ENCODE measurements at regions not wholly inside any gene's neighbourhood (a gene's known extent, or its start where the extent isn't known, plus 50 kb on each side); places are given as distances from the start of the nearest gene placed in this dataset.
"Not testable (repeated sequence)": the region's sequence is repeated elsewhere in the genome, so short reads cannot be mapped to it uniquely, and the experiment has no call there.

- no peak for DNase-seq
- TF ChIP-seq GATA1 (IDR thresholded peaks at IDR 0.05; ENCODE audit: low read depth, low read length) (no peak), POLR2A (IDR thresholded peaks at IDR 0.05; ENCODE audit: low read length) (no peak)
Observed at GRCh38 chr2:56537756-56538155, 354.0 kb downstream of the CCDC85A start.

DNA sequence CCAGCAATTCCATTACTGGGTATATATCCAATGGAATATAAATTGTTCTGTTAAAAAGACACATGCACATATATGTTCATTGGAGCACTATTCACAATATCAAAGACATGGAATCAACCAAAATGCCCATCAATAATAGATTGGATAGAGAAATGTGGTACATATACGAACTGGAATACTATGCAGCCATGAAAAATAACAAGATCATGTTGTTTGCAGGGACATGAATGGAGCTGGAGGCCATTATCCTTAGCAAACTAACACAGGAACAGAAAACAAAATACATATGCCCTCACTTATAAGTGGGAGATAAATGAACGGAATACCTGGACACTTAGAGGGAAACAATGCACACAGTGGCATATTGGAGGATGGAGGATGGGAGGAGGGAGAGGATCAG, 355.8 kb downstream of the CCDC85A start:
- TF ChIP-seq POLR2A (IDR thresholded peaks at IDR 0.05; ENCODE audit: low read length), result no peak
- no peak for TF ChIP-seq GATA1 (IDR thresholded peaks at IDR 0.05; ENCODE audit: low read depth, low read length)

DNA sequence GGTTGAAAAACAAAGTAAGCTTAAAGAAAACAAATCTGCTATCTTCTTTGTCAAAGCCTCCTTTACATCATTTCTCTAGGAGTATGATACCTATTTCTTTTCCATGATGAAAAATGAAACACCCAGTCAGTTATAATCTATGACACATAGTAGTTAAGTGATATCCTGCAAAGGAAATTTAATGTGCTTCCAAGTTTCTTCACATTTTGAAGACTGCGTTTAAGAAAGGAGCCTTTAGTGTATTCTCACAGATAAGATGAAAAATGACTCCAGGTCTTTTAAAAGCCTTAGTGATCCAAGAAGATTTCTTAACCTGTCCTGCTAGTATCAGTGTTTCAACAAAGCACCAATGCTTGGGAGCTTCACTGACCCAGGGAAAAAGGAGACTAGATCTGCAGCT, 356.7 kb downstream of the CCDC85A start:
- DNase-seq, result no peak
- TF ChIP-seq GATA1 (IDR thresholded peaks at IDR 0.05; ENCODE audit: low read depth, low read length) (no peak), POLR2A (IDR thresholded peaks at IDR 0.05; ENCODE audit: low read length) (no peak)

More for the DNA sequence above, 355.8 kb downstream of the CCDC85A start:
- no peak for DNase-seq

DNA sequence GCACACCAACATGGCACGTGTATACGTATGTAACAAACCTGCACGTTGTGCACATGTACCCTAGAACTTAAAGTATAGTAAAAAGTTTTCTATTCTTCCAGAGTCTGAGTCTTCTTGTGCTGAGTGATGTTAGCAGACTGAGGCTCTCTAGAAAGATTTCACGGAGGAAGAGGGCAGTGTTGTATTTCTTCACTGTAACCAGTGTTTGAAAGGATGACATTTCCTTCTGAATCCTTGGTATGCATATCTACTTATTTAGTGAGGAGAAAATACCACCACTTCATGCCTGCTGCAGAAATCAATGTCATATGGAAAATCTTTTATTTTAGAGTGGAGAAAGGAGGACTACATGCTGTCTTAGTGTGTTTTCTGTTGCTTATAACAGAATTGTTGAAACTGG, 357.1 kb downstream of the CCDC85A start:
- TF ChIP-seq GATA1 (IDR thresholded peaks at IDR 0.05; ENCODE audit: low read depth, low read length), result no peak
- no peak for TF ChIP-seq POLR2A (IDR thresholded peaks at IDR 0.05; ENCODE audit: low read length)
- no peak for DNase-seq

GRCh38 chr2:56542213-56542612, 358.4 kb downstream of the CCDC85A start:
- TF ChIP-seq GATA1 (IDR thresholded peaks at IDR 0.05; ENCODE audit: low read depth, low read length) (no peak), POLR2A (IDR thresholded peaks at IDR 0.05; ENCODE audit: low read length) (no peak)
- no peak for DNase-seq

DNA sequence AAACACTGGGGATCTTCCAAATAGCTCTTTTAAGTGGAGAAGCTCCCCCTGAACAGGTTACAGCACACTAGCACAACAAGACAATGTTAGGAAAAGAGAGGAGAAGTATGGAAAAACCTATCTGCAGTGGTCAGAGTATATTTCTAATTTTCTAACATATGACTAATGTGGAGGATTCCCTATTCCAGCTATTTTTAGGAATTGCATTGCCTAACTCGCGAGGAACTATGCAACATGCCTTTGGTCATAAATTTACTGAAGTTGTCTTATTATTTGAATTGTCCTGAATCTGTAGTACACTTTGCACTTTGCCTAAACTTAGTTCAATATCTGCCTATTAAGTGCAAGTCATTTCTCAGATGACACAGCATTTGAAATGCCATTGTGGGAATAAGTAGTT, 381.4 kb downstream of the CCDC85A start:
- TF ChIP-seq POLR2A (IDR thresholded peaks at IDR 0.05; ENCODE audit: low read length), result no peak
- no peak for TF ChIP-seq GATA1 (IDR thresholded peaks at IDR 0.05; ENCODE audit: low read depth, low read length)
- DNase-seq, result no peak

DNA sequence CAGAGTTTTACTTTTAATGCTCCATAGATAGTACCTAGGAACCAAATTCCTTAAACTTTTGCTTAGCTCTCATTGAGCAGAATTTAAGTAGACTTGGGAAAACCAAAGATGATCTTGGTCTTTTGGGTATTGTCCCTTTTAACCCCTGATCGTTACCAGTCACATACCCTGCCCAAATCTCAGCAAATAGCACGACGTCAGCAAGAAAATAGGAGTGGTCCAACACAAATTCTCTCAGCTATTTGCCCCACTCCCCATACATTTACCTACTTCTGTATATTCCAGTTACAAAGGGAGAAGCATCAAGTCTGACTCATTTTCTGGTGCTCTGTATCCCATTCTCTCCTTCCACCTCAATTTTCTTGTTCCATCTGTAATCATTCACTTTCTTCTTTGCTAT, 387.3 kb downstream of the CCDC85A start:
- DNase-seq, result no peak
- no peak for TF ChIP-seq GATA1 (IDR thresholded peaks at IDR 0.05; ENCODE audit: low read depth, low read length)
- no peak for TF ChIP-seq POLR2A (IDR thresholded peaks at IDR 0.05; ENCODE audit: low read length)

GRCh38 chr2:56576001-56576400, 392.2 kb downstream of the CCDC85A start:
- TF ChIP-seq POLR2A (IDR thresholded peaks at IDR 0.05; ENCODE audit: low read length) (no peak), GATA1 (IDR thresholded peaks at IDR 0.05; ENCODE audit: low read depth, low read length) (no peak)
- no peak for DNase-seq

GRCh38 chr2:56580242-56580641, 396.5 kb downstream of the CCDC85A start:
- no peak for DNase-seq
- TF ChIP-seq GATA1 (IDR thresholded peaks at IDR 0.05; ENCODE audit: low read depth, low read length) (no peak), POLR2A (IDR thresholded peaks at IDR 0.05; ENCODE audit: low read length) (no peak)

DNA sequence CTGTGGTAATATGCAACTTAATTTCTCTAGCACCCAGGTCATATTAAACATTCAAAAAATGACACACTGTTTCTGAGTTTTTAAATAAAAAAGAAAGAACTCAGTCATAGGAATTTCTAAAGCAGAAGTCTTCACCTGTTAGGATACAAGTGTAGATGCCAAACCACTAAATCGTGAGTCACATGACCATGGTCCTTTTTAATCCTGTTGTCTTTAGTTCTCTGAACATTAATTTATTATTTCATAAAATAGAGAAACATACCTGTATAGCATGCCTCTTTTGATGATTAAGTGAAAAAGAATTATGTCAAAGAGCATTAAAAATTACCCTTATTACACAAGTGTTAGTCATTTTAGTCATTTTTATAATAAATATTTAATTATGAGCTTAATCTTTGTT, 398.8 kb downstream of the CCDC85A start:
- TF ChIP-seq GATA1 (IDR thresholded peaks at IDR 0.05; ENCODE audit: low read depth, low read length), result no peak
- TF ChIP-seq POLR2A (IDR thresholded peaks at IDR 0.05; ENCODE audit: low read length), result no peak
- no peak for DNase-seq

- TF ChIP-seq GATA1 (IDR thresholded peaks at IDR 0.05; ENCODE audit: low read depth, low read length), result no peak
- TF ChIP-seq POLR2A (IDR thresholded peaks at IDR 0.05; ENCODE audit: low read length), result no peak
Observed at GRCh38 chr2:56583796-56584315, 400.1 kb downstream of the CCDC85A start.

GRCh38 chr2:56587456-56587855, 403.7 kb downstream of the CCDC85A start:
- DNase-seq, result no peak
- no peak for TF ChIP-seq POLR2A (IDR thresholded peaks at IDR 0.05; ENCODE audit: low read length)
- no peak for TF ChIP-seq GATA1 (IDR thresholded peaks at IDR 0.05; ENCODE audit: low read depth, low read length)

More at GRCh38 chr2:56583796-56584315, 400.1 kb downstream of the CCDC85A start:
- no peak for DNase-seq

- DNase-seq, result no peak
- TF ChIP-seq POLR2A (IDR thresholded peaks at IDR 0.05; ENCODE audit: low read length) (no peak), GATA1 (IDR thresholded peaks at IDR 0.05; ENCODE audit: low read depth, low read length) (no peak)
Observed at GRCh38 chr2:56589194-56589593, 405.4 kb downstream of the CCDC85A start.

- DNase-seq, result no peak
- TF ChIP-seq GATA1 (IDR thresholded peaks at IDR 0.05; ENCODE audit: low read depth, low read length), result no peak
- TF ChIP-seq POLR2A (IDR thresholded peaks at IDR 0.05; ENCODE audit: low read length), result no peak
Observed at GRCh38 chr2:56589835-56590234, 406.0 kb downstream of the CCDC85A start.

- TF ChIP-seq GATA1 (IDR thresholded peaks at IDR 0.05; ENCODE audit: low read depth, low read length) (no peak), POLR2A (IDR thresholded peaks at IDR 0.05; ENCODE audit: low read length) (no peak)
- no peak for DNase-seq
Observed at GRCh38 chr2:56590611-56591010, 406.8 kb downstream of the CCDC85A start.

DNA sequence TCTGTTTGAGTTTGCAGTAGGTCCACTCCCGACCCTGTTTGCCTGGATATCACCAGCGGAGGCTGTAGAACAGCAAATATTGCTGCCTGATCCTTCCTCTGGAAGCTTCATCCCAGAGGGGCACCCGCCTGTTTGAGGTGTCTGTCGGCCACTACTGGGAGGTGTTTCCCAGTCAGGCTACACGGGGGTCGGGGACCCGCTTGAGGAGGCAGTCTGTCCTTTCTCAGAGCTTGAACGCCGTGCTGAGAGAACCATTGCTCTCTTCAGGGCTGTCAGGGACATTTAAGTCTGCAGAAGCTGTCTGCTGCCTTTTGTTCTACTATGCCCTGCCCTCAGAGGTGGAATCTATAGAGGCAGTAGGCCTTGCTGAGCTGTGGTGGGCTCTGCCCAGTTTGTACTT, 422.3 kb downstream of the CCDC85A start:
- not testable (repeated sequence) for DNase-seq

All from erythroblast (primary cell).